Upper lobe of right lung (tissue), 1 donor: ENCODE measurements at regions not wholly inside any gene's neighbourhood (a gene's known extent, or its start where the extent isn't known, plus 50 kb on each side); places are given as distances from the start of the nearest gene placed in this dataset.
A peak's percentile ranks its signal among the peaks of the same experiment; 100 is the strongest.
"Not testable (repeated sequence)": the region's sequence is repeated elsewhere in the genome, so short reads cannot be mapped to it uniquely, and the experiment has no call there.

Source experiments
- ATAC-seq: fragments of 200-7000 bp; cut with Tn5 transposase; one replicate; pipeline ENCODE4 v1.9.1; 2020; ENCODE audit warnings: mild to moderate bottlenecking, moderate library complexity
- DNase-seq: peaks from one replicate; pipeline ENCODE4 v3.0.0-alpha.2; 2020
- H3K27ac ChIP-seq: fragments of 200-600 bp; one replicate; pipeline ENCODE4 v1.8.0; 2022
- H3K27me3 ChIP-seq: fragments of 200-600 bp; one replicate; pipeline ENCODE4 v1.8.0; 2022; ENCODE audit warnings: mild to moderate bottlenecking
- H3K36me3 ChIP-seq: fragments of 200-600 bp; one replicate; pipeline ENCODE4 v1.8.0; 2022
- H3K4me1 ChIP-seq: fragments of 200-600 bp; one replicate; pipeline ENCODE4 v1.8.0; 2022
- H3K4me3 ChIP-seq: fragments of 200-600 bp; one replicate; pipeline ENCODE4 v1.8.0; 2022; ENCODE audit warnings: mild to moderate bottlenecking
- H3K9me3 ChIP-seq: fragments of 200-600 bp; one replicate; pipeline ENCODE4 v1.8.0; 2022
- CTCF ChIP-seq: fragments of 200-600 bp; IDR thresholded peaks from one replicate; pipeline ENCODE4 v1.8.0; 2022; ENCODE audit warnings: antibody characterized with exemption
- intact Hi-C: fragments of 100-400 bp; cut with DNase I; formaldehyde crosslinking; loops from one replicate; pipeline ENCODE4 v1.11.0; 2022
- donor health status: DM: no; HTN: yes; CAD: no; lungs with severe emphysema.

GRCh38 chr6:130696806-130697205 is 130.4 kb upstream of the SMLR1 start:
- TF ChIP-seq CTCF, result no peak
- H3K4me3 ChIP-seq, result no peak overlapping the region
- intact Hi-C loops, result no loop called here
- no peak overlapping the region for H3K27ac ChIP-seq
- H3K27me3 ChIP-seq, result no peaks in the 10 kb centered on the region
- no peaks in the 10 kb centered on the region for H3K4me1 ChIP-seq
- no peaks in the 10 kb centered on the region for H3K36me3 ChIP-seq
- no peak for DNase-seq
- no peaks in the 10 kb centered on the region for H3K9me3 ChIP-seq
- ATAC-seq, result no peak

- intact Hi-C loops, result no loop called here
- TF ChIP-seq CTCF, result no peak
- H3K9me3 ChIP-seq, result no peaks in the 10 kb centered on the region
- H3K4me3 ChIP-seq, result no peak overlapping the region
- no peak overlapping the region for H3K27ac ChIP-seq
- H3K27me3 ChIP-seq, result no peaks in the 10 kb centered on the region
- H3K4me1 ChIP-seq, result no peaks in the 10 kb centered on the region
- no peak for ATAC-seq
- DNase-seq, result no peak
- no peaks in the 10 kb centered on the region for H3K36me3 ChIP-seq
These were observed 129.8 kb upstream of the SMLR1 start for GRCh38 chr6:130697271-130697994.

GRCh38 chr6:130697995-130698535 is 129.1 kb upstream of the SMLR1 start:
- no peaks in the 10 kb centered on the region for H3K27me3 ChIP-seq
- ATAC-seq (peak; percentile 74), DNase-seq (no peak)
- intact Hi-C loops, result no loop called here
- no peaks in the 10 kb centered on the region for H3K36me3 ChIP-seq
- no peaks in the 10 kb centered on the region for H3K9me3 ChIP-seq
- no peak overlapping the region for H3K4me3 ChIP-seq
- TF ChIP-seq CTCF, result peak; percentile 73
- no peak overlapping the region for H3K27ac ChIP-seq
- H3K4me1 ChIP-seq, result no peaks in the 10 kb centered on the region

- no peak for TF ChIP-seq CTCF
- H3K4me3 ChIP-seq, result no peak overlapping the region
- no peak overlapping the region for H3K27ac ChIP-seq
- H3K9me3 ChIP-seq, result no peaks in the 10 kb centered on the region
- no peak for DNase-seq
- intact Hi-C loops, result no loop called here
- H3K4me1 ChIP-seq, result no peaks in the 10 kb centered on the region
- no peaks in the 10 kb centered on the region for H3K27me3 ChIP-seq
- peak; percentile 39 for ATAC-seq
- no peaks in the 10 kb centered on the region for H3K36me3 ChIP-seq
These were observed 127.5 kb upstream of the SMLR1 start for GRCh38 chr6:130699742-130700141.

- no peak for TF ChIP-seq CTCF
- no peaks in the 10 kb centered on the region for H3K9me3 ChIP-seq
- intact Hi-C loops, result no loop called here
- H3K4me3 ChIP-seq, result no peak overlapping the region
- no peak for ATAC-seq
- H3K36me3 ChIP-seq, result no peaks in the 10 kb centered on the region
- H3K27me3 ChIP-seq, result no peaks in the 10 kb centered on the region
- no peak overlapping the region for H3K27ac ChIP-seq
- no peaks in the 10 kb centered on the region for H3K4me1 ChIP-seq
- DNase-seq, result no peak
These were observed 126.8 kb upstream of the SMLR1 start for GRCh38 chr6:130700397-130700796.

- DNase-seq (no peak), ATAC-seq (no peak)
- H3K27me3 ChIP-seq, result no peaks in the 10 kb centered on the region
- TF ChIP-seq CTCF, result no peak
- H3K9me3 ChIP-seq, result no peaks in the 10 kb centered on the region
- no peak overlapping the region for H3K4me3 ChIP-seq
- no peaks in the 10 kb centered on the region for H3K4me1 ChIP-seq
- intact Hi-C loops, result no loop called here
- H3K36me3 ChIP-seq, result no peaks in the 10 kb centered on the region
- H3K27ac ChIP-seq, result no peak overlapping the region
These were observed 118.9 kb upstream of the SMLR1 start for GRCh38 chr6:130708338-130708737.

- H3K27ac ChIP-seq, H3K4me3 ChIP-seq, H3K9me3 ChIP-seq, DNase-seq, intact Hi-C loops, ATAC-seq, H3K4me1 ChIP-seq, H3K36me3 ChIP-seq, H3K27me3 ChIP-seq: not testable (repeated sequence)
These were observed 115.6 kb upstream of the SMLR1 start for GRCh38 chr6:130711641-130712040.
